HL-60 (cell line): ENCODE measurements at regions not wholly inside any gene's neighbourhood (a gene's known extent, or its start where the extent isn't known, plus 50 kb on each side); places are given as distances from the start of the nearest gene placed in this dataset.

ENCODE experiments used
- DNase-seq, 2 experiments: peaks; one replicate each; pipeline ENCODE4 v3.0.0-alpha.2; 2010 to 2020; ENCODE audit warnings: low read depth in 1 of 2, low spot score in 1 of 2
- H3K27ac ChIP-seq: fragments of 250-450 bp; sonication (Bioruptor Pico); replicated peaks from 2 replicates; pipeline ENCODE4 v1.5.1; 2020; ENCODE audit warnings: mild to moderate bottlenecking, moderate library complexity
- H3K27me3 ChIP-seq: fragments of 250-450 bp; sonication (Bioruptor Pico); 2 replicates; pipeline ENCODE4 v1.5.1; 2021; ENCODE audit warnings: mild to moderate bottlenecking, moderate library complexity; ENCODE audit not compliant: insufficient read depth, poor library complexity, severe bottlenecking
- H3K4me3 ChIP-seq: replicated peaks from 2 replicates; pipeline ENCODE4 v1.5.1; 2011; ENCODE audit warnings: mild to moderate bottlenecking, control low read depth, low read length; ENCODE audit not compliant: insufficient read depth
- CTCF ChIP-seq: IDR thresholded peaks from one replicate; pipeline ENCODE4 v1.5.1; 2011; ENCODE audit warnings: low read length, control low read depth, inconsistent platforms; ENCODE audit not compliant: insufficient read depth
- GABPA ChIP-seq: IDR thresholded peaks from 2 replicates; pipeline ENCODE4 v1.6.1; 2012; ENCODE audit warnings: low read depth
- POLR2AphosphoS5 ChIP-seq: IDR thresholded peaks from 2 replicates; pipeline ENCODE4 v1.6.1; 2012; ENCODE audit warnings: low read depth
- REST ChIP-seq: IDR thresholded peaks from 2 replicates; pipeline ENCODE4 v1.6.1; 2012; ENCODE audit warnings: low read depth; ENCODE audit not compliant: insufficient replicate concordance
- SPI1 ChIP-seq: IDR thresholded peaks from 2 replicates; pipeline ENCODE4 v1.6.1; 2012; ENCODE audit warnings: low read depth, mild to moderate bottlenecking, borderline replicate concordance

- no peak for DNase-seq
- Histone ChIP-seq H3K27ac (no peak overlapping the region), H3K4me3 (no peak overlapping the region), H3K27me3 (no peaks in the 10 kb centered on the region)
- TF ChIP-seq SPI1 (no peak), CTCF (no peak), POLR2AphosphoS5 (no peak), GABPA (no peak), REST (no peak)
Measured at GRCh38 chr11:116418388-116419041, 354.3 kb downstream of the BUD13 start.

- H3K27ac ChIP-seq, result no peak overlapping the region
- no peak for DNase-seq
- no peaks in the 10 kb centered on the region for H3K27me3 ChIP-seq
- TF ChIP-seq POLR2AphosphoS5, result no peak
- TF ChIP-seq CTCF, result no peak
- no peak for TF ChIP-seq SPI1
- TF ChIP-seq REST, result no peak
- TF ChIP-seq GABPA, result no peak
- no peak overlapping the region for H3K4me3 ChIP-seq
Measured at GRCh38 chr11:116416852-116417251, 355.9 kb downstream of the BUD13 start.

- Histone ChIP-seq H3K4me3 (no peak overlapping the region), H3K27me3 (no peaks in the 10 kb centered on the region), H3K27ac (no peak overlapping the region)
- DNase-seq, result no peak
- TF ChIP-seq POLR2AphosphoS5 (no peak), SPI1 (no peak), GABPA (no peak)
Measured at GRCh38 chr11:116415095-116415494, 357.7 kb downstream of the BUD13 start.

- TF ChIP-seq REST (no peak), SPI1 (no peak), POLR2AphosphoS5 (no peak), CTCF (no peak), GABPA (no peak)
- Histone ChIP-seq H3K4me3 (no peak overlapping the region), H3K27me3 (no peaks in the 10 kb centered on the region), H3K27ac (no peak overlapping the region)
- no peak for DNase-seq
Measured at GRCh38 chr11:116414357-116414880, 358.4 kb downstream of the BUD13 start.
